NCI-H69 (cell line): ENCODE measurements at regions not wholly inside any gene's neighbourhood (a gene's known extent, or its start where the extent isn't known, plus 50 kb on each side); places are given as distances from the start of the nearest gene placed in this dataset.

Source experiments
- DNase-seq: peaks from one replicate; lab custom pipeline; 2025; lab: John Stamatoyannopoulos, UW

DNA sequence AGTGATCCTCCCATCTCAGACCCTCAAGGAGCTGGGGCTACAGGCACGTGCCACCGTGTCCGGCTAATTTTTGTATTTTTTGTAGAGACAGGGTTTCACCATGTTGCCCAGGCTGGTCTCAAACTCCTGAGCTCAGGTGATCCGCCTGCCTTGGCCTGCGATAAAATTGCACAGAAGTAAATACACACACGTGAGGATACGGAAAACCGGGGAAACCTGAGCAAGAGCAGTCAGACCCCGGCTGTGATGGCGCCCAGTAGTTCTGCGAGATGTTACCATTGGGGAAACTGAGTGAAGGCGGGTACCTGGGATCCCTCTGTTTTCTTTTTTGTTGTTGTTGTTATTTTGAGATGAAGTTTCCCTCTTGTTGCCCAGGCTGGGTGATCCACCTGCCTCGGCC lies 114.9 kb downstream of the C9orf50 start:
- no peak for DNase-seq

DNA sequence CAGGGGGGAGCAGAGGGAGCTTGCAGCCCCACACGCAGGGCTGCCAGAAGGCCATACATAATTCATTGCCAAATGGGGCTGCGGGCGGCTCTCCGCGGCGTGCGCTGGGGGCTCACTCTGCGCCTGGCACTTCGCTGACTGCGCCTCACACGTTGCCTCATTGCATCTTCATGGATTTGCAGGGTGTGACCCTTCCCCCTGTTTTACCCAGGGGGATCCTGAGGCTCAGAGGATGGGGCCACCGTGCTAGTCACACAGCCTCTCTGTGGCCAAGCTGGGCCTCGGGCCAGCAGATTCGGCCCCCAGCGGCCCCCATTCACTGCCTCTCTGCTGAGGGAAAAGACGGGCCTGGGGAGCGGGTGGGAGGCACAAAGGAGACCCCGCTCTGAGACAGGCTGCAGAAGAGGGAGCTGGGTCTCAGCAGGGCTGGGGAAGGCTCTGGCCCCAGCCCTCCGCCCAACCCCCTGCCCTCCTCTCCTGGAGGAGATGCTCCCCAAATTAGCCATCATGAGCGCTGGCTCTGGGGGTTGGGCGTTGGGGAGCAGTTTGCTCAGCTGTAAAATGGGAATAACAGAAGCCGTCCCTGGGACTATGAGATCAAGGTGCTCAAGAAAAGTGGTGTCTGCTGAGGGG lies 115.5 kb downstream of the C9orf50 start:
- DNase-seq: no peak

DNA sequence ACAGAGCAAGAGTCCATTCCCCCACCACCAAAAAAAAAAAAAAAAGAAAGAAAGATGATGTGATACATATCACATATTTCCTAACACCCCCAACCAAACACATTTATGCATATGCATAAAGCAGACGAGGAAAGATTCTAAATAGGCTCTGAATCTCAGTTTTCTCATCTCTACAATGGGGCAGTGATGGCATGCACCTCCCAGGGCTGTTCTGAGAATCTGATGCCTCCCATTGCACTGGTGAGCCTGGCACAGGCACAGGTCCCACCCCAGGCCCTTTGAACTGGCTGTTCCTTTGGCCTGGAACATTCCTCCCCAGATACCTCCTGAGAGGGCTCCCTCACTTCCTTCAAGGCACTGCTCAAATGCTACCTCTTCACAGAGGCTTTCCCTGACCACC lies 116.5 kb downstream of the C9orf50 start:
- no peak for DNase-seq

DNA sequence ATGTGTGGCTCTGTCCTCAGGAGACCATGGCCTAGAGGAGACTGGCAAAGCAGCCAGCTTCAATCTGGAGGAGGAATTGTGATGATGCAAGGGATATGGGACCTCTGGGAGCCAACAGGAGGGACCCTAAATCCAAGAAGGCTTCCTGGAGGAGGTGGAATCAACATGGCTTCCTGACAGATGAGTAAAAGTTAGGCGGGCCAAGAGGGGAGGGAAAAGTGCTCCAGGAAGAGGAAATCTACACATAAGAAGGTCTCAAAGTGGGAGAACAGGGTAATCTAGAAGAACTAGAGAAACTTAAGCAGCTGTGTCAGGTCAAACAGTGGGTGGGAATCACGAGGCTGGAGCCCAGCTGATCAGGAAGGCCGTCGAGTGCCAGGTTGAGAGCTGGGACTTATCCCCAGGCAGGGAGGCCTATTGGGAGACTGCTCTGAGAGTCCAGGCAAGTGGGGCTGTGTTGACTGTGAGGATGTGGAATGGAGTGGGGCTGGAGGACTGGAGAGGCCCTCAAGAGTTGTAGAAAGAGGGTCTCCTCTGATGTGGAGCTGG lies 119.1 kb downstream of the C9orf50 start:
- no peak for DNase-seq

DNA sequence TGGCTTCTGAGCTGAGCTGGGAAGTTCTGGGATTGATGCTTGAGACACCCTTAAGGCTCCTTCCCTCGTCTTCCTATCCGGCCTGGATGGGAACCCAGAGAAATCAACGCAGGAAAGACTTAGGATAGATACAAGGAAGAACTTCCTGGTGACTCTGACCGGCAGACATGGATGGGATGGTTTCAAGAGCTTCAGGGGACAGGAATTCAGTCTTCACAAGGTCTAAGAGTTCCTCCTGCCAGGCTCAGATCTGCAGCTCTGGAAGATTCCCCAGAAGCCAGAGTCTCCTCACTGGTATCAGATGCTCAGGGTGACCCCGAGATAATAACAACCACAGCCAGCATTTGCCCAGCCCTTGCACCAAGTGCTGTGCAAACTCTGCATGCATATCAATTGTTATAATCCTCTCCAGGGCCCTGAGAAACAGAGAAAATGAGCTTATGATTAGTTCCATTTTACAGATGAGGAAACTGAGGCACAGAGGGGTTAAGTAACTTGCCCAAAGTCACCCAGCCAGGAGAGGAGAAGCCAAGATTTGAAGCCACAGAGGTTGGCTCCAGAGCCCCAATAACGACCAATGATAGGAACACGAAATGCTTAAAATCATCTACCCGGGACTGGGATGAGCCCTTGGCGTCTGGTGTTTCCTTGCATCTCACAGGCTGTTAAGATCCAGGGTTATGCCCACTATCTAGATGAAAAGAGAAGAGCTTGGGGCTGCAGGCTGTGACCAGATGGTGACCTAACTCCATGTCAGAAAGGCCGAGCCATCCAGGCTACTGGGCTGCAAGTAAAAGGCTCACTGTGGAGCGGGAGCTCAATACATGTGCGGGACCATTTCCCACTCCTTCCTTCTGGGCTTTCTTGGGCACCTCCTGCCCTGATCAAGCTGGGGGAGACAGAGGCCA lies 119.8 kb downstream of the C9orf50 start:
- no peak for DNase-seq

DNA sequence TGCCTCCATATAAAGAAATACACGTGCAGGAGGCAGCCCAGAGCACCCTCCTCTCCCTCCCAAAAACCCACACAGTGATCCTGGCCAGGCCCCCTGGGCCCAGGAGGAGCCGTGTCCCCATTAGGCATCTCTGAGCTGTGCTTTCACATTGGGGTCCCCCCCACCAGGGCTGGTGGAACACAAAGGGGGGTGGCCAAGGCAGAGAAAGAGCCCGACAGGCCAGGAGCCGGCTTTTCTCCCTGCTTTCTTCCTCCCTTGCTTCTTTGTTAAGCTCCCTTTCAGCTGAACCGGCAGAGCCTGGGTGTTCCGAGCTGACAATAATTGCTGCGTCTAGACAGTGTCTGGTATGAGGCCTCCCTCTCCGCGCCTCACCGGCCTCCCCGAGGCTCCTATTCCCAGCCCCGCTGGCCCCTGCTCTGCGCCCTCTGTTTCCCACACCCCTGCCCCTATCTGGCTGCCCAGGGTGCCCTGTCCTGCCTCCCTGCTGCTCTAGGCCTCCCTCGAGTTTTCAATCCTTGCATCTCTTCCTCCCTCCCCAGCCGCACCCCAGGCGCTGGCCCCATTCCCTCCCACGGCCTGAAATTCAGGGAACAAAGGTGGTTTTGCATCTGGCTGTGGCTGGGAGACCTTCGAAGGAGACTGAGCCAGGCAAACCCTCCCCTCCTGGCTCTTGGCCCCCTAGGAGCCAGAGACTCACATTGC lies 120.6 kb downstream of the C9orf50 start:
- peak; percentile 81 for DNase-seq

DNA sequence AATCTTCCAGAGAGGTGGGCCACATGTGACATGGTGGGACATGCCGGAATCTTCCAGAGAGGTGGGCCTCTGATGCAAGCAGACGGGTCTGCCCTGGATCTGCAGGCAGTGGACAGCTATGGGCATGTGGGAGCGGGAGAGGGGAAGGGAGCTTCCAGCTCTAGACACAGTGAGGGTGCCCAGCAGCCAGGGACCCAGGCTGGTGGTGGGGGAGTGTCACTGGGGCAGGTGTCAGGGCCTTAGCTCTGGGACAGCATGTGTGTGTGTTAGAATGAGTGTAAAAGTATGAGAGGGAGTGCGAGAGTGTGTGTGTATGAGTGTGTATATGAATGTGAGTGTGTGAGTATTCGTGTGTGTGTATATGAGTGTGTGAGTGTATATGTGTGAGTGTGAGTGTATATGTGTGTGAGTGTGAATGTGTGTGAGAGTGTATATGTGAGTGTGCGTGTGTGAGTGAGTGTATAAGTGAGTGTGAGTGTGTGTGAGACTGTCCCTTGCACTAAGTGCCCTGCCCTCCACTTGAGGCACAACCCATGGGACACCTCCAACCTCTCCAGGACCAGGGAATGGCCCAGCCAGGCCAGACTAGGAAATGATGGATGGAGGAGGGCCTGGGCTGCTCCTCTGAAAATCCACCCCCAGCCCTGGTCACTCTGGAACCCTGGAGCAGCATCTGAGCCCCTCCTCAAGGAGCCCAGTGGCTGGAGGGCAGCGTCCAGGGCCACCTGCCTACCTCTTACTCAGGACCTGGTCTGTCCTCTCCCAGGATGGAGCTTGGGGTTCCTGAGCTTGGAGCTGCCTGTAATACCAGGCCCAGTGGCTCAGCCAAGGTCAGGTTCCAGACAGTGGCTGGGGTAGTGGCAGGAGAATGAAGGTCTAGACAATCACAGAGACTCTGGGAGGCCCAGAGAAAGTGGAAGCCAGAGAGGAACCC lies 122.2 kb downstream of the C9orf50 start:
- DNase-seq: no peak

DNA sequence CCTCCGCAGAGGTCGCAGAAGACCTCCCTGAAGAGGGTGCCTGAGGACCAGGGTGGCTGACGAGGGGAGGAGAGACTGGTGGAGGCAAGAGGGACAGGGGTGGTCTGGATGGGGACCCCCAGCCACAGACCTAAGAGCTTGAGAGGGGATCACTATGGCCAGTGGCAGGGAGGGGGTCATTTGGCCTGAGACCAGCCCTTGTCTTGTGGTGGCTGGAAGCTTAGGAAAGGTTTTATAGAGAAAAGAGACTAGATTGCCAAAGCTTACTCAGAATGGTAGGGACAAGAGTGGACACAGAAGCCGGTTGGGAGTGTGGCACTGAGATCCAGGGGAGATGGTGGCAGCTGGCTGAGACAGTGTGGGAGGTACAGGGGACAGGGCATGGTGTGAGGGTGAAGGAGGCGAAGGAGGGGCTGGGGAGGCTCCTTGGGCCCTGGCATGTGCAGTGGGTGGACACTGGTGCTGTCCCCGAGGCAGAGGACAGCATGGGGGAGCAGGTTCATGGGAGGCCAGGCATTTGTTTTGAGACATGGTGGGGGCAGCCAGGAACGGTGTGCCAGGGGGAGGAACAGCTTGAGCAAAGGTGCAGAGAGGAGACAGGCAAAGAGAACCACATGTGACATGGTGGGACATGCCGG lies 123.0 kb downstream of the C9orf50 start:
- DNase-seq: no peak

DNA sequence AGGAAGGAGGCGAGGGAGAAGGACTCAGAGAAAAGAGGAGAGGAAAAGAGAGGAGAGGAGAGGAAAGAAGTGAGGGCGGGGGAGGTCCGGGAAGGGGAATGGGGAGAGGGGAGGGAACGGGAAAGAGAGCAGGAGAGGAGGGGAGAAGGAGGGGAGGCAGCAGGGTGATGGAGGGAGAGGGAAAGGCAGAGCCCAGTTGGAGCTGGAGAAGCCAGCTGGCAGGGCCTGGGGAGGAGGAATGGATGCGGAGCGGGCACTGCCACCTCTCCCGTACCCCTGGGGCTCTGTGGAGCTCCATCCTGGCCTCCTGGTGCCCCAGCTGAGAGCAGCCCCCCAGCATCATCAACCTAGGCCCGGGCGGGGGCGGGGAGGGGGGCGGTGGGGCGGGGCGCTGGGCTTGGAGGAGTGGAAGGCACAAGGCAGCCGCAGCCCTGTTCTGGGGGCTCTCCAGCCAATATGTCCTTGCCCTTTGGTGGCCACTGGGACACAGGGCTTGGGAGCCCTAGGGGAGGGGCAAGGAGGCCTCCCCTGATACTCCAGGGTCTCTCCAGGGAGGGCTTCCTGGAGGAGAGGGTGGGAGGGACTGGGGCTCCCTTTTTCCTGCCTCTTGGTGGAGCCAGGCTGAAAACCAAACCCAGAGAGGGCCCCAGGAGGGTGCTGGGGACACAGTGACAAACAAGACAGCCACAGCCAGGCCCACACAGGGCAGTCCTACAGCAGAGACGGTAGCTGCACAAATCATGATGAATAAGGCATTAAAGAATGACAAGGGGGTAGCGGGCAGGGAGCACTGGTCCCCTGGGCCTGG lies 123.7 kb downstream of the C9orf50 start:
- peak; percentile 95 for DNase-seq

DNA sequence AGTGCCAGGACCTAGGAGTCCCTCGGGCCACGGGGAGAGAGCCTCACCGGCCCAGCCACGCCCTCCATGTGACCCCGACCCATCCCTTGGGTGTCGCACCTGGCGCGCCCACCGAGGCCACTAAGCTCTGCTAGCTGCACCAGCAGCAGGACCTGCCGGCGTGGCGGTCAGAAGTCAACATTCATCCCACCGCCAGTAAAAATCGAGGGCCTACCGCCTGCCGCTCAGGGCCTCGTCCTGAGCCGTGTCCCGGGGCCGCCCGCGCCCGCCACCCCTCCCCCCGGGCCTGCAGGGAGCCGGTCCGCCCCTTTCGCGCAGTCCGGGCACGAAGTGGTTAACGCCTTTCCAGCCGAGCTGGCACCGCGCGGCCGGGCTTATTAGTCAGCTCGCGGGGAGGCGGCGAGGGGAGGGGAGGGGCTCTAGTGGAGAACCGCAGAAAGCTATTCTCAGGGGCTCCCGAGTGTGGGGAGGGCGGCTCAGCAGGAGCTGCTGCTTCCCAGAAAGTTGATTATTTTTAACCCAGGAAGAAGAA lies 124.4 kb downstream of the C9orf50 start:
- DNase-seq: peak; percentile 98

DNA sequence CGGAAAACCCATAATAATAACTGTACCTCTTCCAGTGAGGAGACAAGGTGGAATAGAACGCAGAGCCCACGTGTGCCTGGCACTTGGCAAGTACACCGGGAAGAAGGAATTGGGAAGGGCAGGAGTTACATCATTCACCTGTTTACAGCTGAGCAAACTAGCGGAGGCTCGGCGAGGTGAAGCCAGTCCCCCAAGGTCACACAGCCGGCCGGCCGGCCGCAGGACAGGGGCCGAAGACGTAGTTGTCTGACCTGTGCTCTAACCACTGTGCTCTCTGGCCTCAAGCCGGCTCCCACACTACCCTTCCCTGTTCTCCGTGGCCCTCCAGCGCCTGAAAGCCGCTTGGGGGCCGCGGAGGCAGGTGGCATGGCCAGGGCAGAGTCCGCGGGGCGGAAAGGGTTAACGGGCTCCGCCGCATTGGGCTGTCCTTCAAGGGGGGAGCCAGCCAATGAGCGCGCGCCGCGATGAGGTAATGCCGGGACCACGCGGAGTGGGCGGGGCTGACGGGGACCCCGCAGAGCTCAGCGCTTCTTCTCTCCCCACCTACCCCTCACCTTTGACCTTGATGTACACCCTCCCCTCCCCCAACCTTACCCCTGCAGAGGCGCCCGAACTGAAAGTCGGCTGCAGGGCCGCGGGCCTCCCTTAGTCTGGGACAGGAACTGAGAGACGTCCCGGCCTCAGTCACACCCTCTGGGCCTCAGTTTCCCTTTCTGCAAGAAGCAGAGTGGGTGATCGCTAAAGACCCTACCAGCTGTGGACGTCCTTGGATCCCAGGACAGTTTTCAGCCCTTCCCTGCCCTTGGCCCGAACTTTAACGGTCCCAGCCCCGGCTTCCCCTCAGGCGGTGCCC lies 125.1 kb downstream of the C9orf50 start:
- DNase-seq: peak; percentile 98

DNA sequence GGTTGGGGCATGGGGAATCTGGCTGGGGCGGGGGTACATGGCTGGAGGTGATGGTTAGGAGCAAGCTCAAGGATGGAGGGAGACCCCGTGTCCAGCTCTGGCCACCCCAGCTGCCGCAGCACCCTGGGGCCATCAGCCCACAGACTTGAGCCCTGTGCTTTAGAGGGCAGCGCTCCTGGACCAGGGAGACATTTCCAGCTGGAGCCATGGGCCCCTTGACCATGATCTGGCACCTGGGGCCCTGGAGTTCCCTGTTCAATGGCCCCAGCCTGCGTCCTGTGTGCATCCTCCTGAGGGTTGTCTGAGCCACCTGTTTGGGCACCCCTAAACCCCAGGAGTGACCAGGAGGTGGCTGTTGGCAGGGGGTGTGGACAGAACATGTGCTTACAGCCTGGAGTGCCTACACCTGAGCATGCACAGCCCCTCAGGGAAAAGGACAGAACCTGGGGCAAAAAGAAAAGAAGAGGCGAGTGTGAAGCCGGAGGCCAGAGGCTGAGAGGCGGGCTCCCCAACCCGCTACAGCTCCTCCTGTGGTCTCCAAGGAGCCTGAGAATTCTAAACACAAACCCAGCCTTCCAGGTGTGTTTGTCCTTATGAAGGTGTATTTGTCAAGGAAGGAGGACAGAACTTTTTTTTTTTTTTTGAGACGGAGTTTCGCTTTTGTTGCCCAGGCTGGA lies 126.7 kb downstream of the C9orf50 start:
- DNase-seq: peak; percentile 57

DNA sequence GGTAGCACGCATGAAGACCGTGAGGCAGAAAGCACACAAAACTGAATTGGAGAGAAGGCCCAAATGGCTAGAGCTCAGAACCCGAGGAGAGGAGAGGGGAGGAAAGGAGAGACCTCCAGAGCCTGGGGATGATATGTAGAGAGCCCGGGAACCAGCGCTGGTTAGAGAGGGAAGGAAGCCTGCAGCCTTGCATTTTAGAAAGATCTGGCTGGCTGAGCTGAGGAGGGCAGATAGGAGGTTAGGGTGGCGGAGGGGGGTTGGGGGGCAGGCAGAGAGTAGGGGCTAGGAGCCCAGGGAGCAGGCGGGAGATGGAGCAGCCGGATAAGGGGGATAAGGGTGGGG lies 127.2 kb downstream of the C9orf50 start:
- no peak for DNase-seq

DNA sequence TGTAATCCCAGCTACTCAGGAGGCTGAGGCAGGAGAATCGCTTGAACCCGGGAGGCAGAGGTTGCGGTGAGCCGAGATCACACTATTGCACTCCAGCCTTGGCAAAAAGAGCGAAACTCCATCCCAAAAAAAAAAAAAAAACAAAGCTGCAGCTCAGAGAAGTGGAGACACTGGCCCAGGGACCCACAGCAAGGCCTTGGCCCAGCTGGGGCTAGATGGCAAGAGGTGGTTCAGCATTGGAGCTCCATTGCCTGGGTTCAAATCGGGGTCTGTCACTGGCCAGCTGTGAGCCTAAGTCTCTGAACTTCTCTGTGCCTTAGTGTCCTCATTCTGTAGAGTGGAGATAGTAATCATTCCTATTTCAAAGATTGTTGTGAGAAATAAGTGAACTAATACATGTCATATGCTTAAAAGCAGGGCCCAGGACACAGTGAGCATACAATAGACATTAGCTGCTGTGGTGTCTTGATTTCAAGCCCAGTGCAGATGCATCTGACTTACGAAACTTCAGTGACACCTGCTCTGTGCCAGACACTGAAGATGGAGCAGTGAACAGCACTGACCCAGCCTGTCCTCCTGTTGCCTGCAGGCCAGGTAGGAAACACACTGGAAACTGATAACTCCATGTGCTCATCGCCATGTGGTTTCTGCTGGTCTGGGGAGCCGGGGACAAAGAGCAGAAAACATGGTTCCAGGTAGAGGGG lies 127.7 kb downstream of the C9orf50 start:
- no peak for DNase-seq

DNA sequence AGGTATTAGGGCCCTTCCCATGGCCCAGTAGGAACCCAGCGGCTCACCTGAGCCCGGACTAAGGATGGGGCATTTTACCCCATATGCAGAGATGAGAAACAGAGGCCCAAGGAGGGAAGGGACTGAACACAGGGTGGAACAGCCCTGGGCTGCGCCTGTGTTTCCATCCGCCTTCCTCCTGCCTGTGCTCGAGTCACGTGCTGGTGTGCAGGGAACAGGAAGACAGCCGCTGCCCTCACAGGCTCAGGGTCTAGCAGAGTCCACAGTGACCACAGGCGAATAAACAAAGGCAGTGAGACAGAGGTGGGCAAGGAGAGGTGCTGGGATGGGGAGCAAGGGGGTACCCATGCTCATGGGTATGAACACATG lies 129.4 kb downstream of the C9orf50 start:
- no peak for DNase-seq

DNA sequence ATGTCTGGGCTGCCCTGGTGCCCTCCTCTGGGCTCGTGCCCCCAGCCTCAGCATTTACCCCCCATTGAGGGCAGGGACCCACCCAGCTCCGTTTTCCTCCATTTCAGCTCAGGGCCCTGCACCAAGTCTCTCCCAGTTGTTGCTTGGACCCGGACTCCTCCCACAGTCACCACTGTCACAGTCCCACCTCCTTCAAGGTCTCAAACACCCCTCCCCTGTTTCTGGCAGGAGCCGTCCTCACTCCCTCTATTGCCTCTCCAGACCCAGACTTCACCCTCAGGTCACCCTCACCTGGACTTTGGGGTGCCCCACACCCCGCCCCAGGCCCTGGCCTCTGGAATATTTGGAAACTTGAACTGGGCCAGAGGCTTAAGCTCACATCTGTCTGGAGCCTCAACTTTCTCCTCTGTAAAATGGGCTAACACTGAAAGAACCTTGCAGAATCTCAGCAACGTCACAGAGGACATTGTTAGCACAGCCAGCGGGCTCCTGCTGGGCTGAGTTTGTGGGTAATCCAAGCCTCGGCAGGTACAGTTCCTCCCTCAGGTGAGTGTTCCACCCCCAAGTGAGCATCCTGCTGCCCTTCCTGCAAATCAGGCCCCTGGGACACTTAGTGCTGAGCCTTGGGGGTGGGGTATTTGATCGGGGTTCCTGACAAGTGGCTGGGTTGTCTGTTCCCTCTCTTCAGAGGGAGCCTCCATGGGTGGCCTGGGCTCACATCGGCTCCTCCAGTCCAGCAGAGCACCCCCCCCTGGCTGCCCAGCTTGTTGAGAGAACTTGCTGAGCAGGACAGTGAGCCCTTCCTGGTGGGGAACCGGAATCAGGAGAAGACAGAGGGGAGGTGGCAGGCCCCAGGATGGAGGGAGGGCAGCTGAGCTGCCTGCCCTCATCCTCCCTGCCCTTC lies 130.1 kb downstream of the C9orf50 start:
- peak; percentile 68 for DNase-seq
